ENCODE measurements at regions not wholly inside any gene's neighbourhood (a gene's known extent, or its start where the extent isn't known, plus 50 kb on each side); places are given as distances from the start of the nearest gene placed in this dataset.

DNA sequence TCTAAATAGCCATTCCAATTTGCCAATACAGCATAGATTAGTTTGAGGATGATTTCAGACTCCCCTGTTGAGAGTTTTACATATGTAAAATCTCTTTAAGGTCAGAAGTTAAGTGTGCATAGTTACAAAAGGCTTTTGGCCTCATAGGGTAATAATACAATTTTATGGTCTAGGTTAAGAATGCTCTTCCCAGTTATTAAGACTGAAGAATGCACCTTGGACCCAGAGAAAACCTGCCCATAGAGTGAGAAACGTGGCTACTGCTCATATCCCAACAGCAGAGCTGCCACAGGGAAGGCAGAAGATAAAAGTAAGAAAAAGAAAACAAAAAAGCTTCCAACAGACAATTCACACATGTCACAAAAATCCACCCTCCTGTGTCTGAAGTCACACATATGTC is 255.9 kb downstream of the LMO4 start:
- no peak for TF ChIP-seq POLR2A (IDR thresholded peaks at IDR 0.05)
- TF ChIP-seq, protein P1, sequence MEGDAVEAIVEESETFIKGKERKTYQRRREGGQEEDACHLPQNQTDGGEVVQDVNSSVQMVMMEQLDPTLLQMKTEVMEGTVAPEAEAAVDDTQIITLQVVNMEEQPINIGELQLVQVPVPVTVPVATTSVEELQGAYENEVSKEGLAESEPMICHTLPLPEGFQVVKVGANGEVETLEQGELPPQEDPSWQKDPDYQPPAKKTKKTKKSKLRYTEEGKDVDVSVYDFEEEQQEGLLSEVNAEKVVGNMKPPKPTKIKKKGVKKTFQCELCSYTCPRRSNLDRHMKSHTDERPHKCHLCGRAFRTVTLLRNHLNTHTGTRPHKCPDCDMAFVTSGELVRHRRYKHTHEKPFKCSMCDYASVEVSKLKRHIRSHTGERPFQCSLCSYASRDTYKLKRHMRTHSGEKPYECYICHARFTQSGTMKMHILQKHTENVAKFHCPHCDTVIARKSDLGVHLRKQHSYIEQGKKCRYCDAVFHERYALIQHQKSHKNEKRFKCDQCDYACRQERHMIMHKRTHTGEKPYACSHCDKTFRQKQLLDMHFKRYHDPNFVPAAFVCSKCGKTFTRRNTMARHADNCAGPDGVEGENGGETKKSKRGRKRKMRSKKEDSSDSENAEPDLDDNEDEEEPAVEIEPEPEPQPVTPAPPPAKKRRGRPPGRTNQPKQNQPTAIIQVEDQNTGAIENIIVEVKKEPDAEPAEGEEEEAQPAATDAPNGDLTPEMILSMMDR (IDR thresholded peaks at IDR 0.05) = no peak
